Gastroesophageal sphincter (tissue), 4 donors: ENCODE measurements at regions not wholly inside any gene's neighbourhood (a gene's known extent, or its start where the extent isn't known, plus 50 kb on each side); places are given as distances from the start of the nearest gene placed in this dataset.

Experiments
- ATAC-seq: fragments of 150-250 bp; one replicate; pipeline ENCODE4 v1.9.1; 2016; ENCODE audit warnings: mild to moderate bottlenecking, moderate library complexity
- H3K27ac ChIP-seq, 4 donors: fragments of 200-600 bp; sonication (generic) in 3 of 4; 1 replicate in 3 of 4; 2 replicates in 1 of 4; pipeline ENCODE4 v1.5.1; 2016 to 2019
- H3K27me3 ChIP-seq: fragments of 200-600 bp; sonication (generic); one replicate; pipeline ENCODE4 v1.5.1; 2019
- H3K36me3 ChIP-seq, 2 donors: fragments of 200-600 bp; sonication (generic); one replicate each; pipeline ENCODE4 v1.5.1; 2019; ENCODE audit warnings: control low read depth in 1 of 2
- H3K4me1 ChIP-seq, 3 donors: fragments of 200-600 bp; sonication (generic); 1 replicate in 2 of 3; 2 replicates in 1 of 3; pipeline ENCODE4 v1.5.1; 2016 to 2019; ENCODE audit warnings: control low read depth in 2 of 3
- H3K4me3 ChIP-seq, 2 donors: fragments of 200-600 bp; sonication (generic); one replicate each; pipeline ENCODE4 v1.5.1; 2019; ENCODE audit warnings: mild to moderate bottlenecking in 1 of 2, moderate library complexity in 1 of 2
- H3K9me3 ChIP-seq, 3 donors: fragments of 200-600 bp; sonication (generic); one replicate each; pipeline ENCODE4 v1.5.1; 2017 to 2019; ENCODE audit warnings: control low read depth in 2 of 3
- CTCF ChIP-seq, 4 experiments: fragments of 200-600 bp in 2 of 4; fragments of 450-650 bp in 2 of 4; sonication (generic) in 1 of 4; IDR thresholded peaks; one replicate each; pipeline ENCODE4 v1.5.1; 2017 to 2019; ENCODE audit warnings: antibody characterized with exemption in 4 of 4, mild to moderate bottlenecking in 2 of 4, moderate library complexity in 2 of 4
- EP300 ChIP-seq: sonication (generic); formaldehyde crosslinking; IDR thresholded peaks from one replicate; pipeline ENCODE4 v1.6.1; 2017; ENCODE audit warnings: antibody characterized with exemption, mild to moderate bottlenecking
- POLR2A ChIP-seq, 2 donors: fragments of 450-650 bp; IDR thresholded peaks; one replicate each; pipeline ENCODE4 v1.6.1; 2017; ENCODE audit warnings: antibody characterized with exemption in 2 of 2, mild to moderate bottlenecking in 2 of 2, moderate library complexity in 1 of 2
- POLR2AphosphoS5 ChIP-seq: sonication (generic); formaldehyde crosslinking; IDR thresholded peaks from one replicate; pipeline ENCODE4 v1.6.1; 2017; ENCODE audit warnings: antibody characterized with exemption
- WGBS, 2 donors: methylation state at CpG; one replicate each; pipeline ENCODE4 v1.1.5; 2018; ENCODE audit warnings: low coverage in 1 of 2; 5-methylcytosine and 5-hydroxymethylcytosine counted together

GRCh38 chr14:84040101-84040500, 1489.8 kb upstream of the FLRT2 start:
- no peaks in the 10 kb centered on the region for H3K27me3 ChIP-seq
- no peaks in the 10 kb centered on the region for H3K4me1 ChIP-seq
- no peak for TF ChIP-seq CTCF (IDR thresholded peaks at IDR 0.05)
- H3K4me3 ChIP-seq = no peak overlapping the region
- no peak for ATAC-seq
- H3K27ac ChIP-seq = no peak overlapping the region
- H3K9me3 ChIP-seq = no peaks in the 10 kb centered on the region
- H3K36me3 ChIP-seq = no peaks in the 10 kb centered on the region
- 77 to 93% methylated on average over 3 of the region's 3 CpGs for WGBS, 2 donors

GRCh38 chr14:84041421-84041820, 1488.5 kb upstream of the FLRT2 start:
- no peaks in the 10 kb centered on the region for H3K4me1 ChIP-seq
- no peaks in the 10 kb centered on the region for H3K9me3 ChIP-seq
- ATAC-seq = no peak
- H3K27ac ChIP-seq = no peak overlapping the region
- no peak for TF ChIP-seq POLR2A (IDR thresholded peaks at IDR 0.05)
- no peak for TF ChIP-seq CTCF (IDR thresholded peaks at IDR 0.05)
- no peak for TF ChIP-seq POLR2AphosphoS5
- no peaks in the 10 kb centered on the region for H3K27me3 ChIP-seq
- WGBS, 2 donors = 100% methylated on average over 1 to 2 of the region's 2 CpGs
- no peak overlapping the region for H3K4me3 ChIP-seq
- H3K36me3 ChIP-seq = no peaks in the 10 kb centered on the region

- Histone ChIP-seq H3K27ac (no peak overlapping the region), H3K27me3 (no peaks in the 10 kb centered on the region), H3K36me3 (no peaks in the 10 kb centered on the region), H3K9me3 (no peaks in the 10 kb centered on the region), H3K4me3 (no peak overlapping the region), H3K4me1 (no peaks in the 10 kb centered on the region)
- TF ChIP-seq POLR2AphosphoS5 = no peak
- ATAC-seq = no peak
- 100% methylated on average over 1 of the region's 1 CpG; no CpG with 5 or more reads in 1 of the 2 donors for WGBS, 2 donors
Measured at GRCh38 chr14:84042992-84043391, 1487.0 kb upstream of the FLRT2 start.

GRCh38 chr14:84064316-84065125, 1465.4 kb upstream of the FLRT2 start:
- H3K4me1 ChIP-seq = no peaks in the 10 kb centered on the region
- no peaks in the 10 kb centered on the region for H3K27me3 ChIP-seq
- H3K36me3 ChIP-seq = no peaks in the 10 kb centered on the region
- no peak overlapping the region for H3K27ac ChIP-seq
- no peak for ATAC-seq
- 38 to 61% methylated on average over 3 of the region's 3 CpGs for WGBS, 2 donors
- H3K4me3 ChIP-seq = no peak overlapping the region
- TF ChIP-seq EP300 = no peak
- TF ChIP-seq POLR2AphosphoS5 = no peak
- TF ChIP-seq CTCF (IDR thresholded peaks at IDR 0.05) = no peak
- no peak for TF ChIP-seq POLR2A (IDR thresholded peaks at IDR 0.05)
- no peaks in the 10 kb centered on the region for H3K9me3 ChIP-seq

- no peak for ATAC-seq
- no peak overlapping the region for H3K27ac ChIP-seq
- WGBS, 2 donors = 89 to 91% methylated on average over 5 of the region's 5 CpGs
- no peaks in the 10 kb centered on the region for H3K27me3 ChIP-seq
- TF ChIP-seq EP300 (no peak), POLR2AphosphoS5 (no peak), POLR2A (IDR thresholded peaks at IDR 0.05) (no peak), CTCF (IDR thresholded peaks at IDR 0.05) (no peak)
- no peaks in the 10 kb centered on the region for H3K36me3 ChIP-seq
- no peaks in the 10 kb centered on the region for H3K4me1 ChIP-seq
- H3K9me3 ChIP-seq = no peaks in the 10 kb centered on the region
- H3K4me3 ChIP-seq = no peak overlapping the region
Measured at GRCh38 chr14:84065811-84066210, 1464.1 kb upstream of the FLRT2 start.
